NCI-H524 (cell line): ENCODE measurements at regions not wholly inside any gene's neighbourhood (a gene's known extent, or its start where the extent isn't known, plus 50 kb on each side); places are given as distances from the start of the nearest gene placed in this dataset.
"Not testable (repeated sequence)": the region's sequence is repeated elsewhere in the genome, so short reads cannot be mapped to it uniquely, and the experiment has no call there.

ENCODE experiments used
- DNase-seq, 2 experiments: peaks; one replicate each; lab custom pipeline; 2025; lab: John Stamatoyannopoulos, UW

- DNase-seq: no peak
These were observed 102.9 kb upstream of the ARMC3 start for GRCh38 chr10:22824984-22825383.

DNA sequence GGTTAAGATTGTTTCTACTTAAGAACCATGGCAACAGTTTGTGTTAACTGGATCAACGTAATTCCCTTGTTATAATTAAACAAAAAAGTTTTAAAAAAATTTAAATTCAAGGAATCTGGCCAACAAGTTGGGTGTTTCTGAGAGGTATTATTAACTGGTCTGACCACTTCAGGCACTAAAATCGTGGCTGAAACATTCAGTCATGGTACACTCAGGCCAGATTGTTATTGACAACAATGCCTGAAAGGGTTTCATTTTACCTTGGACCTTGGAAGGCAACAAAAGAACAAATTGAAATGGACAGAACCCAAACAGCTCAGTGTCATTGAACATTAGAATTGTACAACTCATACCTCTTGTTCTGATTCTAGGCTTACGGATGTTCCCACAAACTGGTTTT, 103.3 kb upstream of the ARMC3 start:
- no peak for DNase-seq

DNA sequence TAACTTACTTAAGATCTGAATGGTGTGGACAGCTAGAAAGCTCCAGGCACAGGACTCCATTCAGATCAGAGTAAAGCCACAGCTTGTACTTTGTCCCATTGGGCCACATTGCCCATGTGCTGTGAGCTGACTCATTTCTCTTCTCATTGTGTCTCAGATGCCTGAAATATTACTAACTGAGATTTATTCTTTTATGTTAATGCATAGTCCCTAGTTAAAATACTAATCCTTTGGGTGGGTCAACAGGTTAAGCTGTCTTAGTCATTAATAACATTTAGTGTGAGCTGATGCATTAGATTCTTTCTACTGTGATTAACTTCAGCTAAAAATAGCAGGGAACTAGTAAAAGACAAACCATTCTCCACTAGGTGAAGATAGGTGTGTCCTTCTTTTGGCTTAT, 104.7 kb upstream of the ARMC3 start:
- DNase-seq: no peak

- DNase-seq: not testable (repeated sequence)
These were observed 105.9 kb upstream of the ARMC3 start for GRCh38 chr10:22821921-22822320.

- peak; percentile 7 to 39 for DNase-seq
These were observed 106.4 kb upstream of the ARMC3 start for GRCh38 chr10:22821501-22821900.

DNA sequence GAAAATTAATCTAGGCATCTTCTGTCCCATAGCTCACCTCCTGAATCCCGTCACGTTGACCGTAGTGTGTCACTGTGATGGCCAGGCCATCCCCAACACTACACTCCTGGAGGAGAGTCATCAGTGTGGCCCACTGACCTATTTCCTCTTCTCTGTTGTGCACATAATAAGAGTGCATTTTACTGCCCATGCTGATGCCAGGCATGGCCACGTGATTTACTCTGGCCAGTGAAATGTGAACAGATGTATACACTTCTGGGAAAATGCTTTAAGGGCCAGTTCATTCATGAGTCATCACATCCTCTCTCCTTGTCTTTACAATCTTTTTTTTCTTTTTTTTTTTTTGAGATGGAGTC, 101.9 kb upstream of the PIP4K2A start:
- DNase-seq: peak in 1 of 2 experiments; percentile 0

DNA sequence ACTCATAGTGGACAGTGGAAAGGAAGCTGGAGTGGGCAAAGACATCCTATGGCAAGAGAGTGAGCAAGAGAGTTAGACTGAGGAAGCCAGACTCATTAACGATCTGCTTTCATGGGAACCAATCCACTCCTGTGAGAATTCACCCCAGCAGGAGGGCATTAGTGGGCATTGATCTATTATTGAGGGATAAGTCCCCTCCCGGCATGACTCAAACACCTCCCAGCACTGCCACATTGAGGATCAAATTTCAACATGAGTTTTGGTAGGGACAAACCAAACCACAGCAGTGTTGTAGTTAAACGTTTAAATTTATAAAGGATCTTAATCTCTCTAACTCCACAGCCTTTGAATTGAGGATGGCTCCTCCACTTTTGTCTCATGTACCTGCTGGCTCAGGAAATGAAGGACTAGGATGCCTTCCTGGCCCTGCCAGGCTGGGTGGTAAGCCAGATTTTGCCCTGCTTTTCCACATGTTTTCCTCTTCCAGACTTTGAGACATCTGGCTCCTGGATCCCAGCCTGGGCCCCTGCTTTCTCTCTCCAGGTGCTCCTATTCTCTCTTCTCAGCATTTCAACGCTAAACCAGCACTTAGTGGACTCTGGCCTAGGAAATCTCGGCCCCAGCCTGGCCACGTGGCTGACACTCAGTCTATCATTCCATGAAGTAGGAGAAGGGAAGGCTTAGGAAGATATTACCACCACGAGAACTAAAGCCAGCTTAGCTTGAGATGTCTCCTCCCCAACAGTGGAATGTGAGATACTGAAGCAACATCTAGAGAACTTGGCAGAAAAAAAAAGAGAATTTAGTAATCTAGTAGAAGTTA, 96.5 kb upstream of the PIP4K2A start:
- DNase-seq: peak in 1 of 2 experiments; percentile 15

DNA sequence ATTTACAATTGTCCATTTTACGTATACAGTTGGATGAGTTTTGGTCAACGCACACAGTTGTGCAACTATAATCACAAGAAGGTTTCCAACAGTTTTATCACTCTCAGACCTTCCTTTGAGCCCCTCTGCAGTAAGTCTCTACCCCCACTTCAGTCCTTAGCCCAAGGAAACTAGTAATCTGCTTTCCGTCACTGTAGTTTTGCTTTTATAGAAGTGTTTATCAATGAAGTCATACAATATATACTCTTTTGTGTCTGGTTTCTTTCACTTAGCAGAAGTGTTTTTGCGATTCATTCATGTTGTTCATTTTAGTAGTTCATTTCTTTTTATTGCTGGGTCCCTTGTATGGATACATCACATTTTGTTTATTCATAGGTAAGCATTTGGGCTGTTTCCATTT, 92.9 kb upstream of the PIP4K2A start:
- no peak for DNase-seq

GRCh38 chr10:22805304-22805703, 90.9 kb upstream of the PIP4K2A start:
- peak; percentile 63 to 89 for DNase-seq

GRCh38 chr10:22803261-22803885, 89.0 kb upstream of the PIP4K2A start:
- DNase-seq: no peak

DNA sequence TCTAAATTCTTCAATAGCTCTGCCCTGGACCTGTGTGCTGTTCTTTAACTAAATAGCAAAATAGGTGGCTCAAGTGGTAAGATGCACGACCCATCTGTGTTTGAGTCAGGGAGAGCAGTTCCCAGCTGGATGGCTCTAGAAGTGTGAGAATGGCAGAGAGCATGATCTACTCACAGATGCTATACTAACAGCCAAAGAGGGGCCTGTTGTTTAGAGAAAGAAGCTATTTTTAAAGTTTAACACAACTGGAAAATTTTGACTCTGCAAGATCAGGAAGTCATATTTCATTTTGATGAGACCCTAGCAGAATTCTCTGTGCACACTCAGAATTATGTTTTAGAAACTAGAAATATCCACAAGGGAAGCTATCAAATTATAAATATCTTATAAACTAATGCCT, 87.4 kb upstream of the PIP4K2A start:
- peak in 1 of 2 experiments; percentile 35 for DNase-seq

GRCh38 chr10:22797796-22798195, 83.4 kb upstream of the PIP4K2A start:
- not testable (repeated sequence) for DNase-seq

- no peak for DNase-seq
These were observed 81.2 kb upstream of the PIP4K2A start for GRCh38 chr10:22795546-22795945.

- DNase-seq: no peak
These were observed 77.8 kb upstream of the PIP4K2A start for GRCh38 chr10:22792161-22792560.

- DNase-seq: no peak
These were observed 77.3 kb upstream of the PIP4K2A start for GRCh38 chr10:22791665-22792064.

DNA sequence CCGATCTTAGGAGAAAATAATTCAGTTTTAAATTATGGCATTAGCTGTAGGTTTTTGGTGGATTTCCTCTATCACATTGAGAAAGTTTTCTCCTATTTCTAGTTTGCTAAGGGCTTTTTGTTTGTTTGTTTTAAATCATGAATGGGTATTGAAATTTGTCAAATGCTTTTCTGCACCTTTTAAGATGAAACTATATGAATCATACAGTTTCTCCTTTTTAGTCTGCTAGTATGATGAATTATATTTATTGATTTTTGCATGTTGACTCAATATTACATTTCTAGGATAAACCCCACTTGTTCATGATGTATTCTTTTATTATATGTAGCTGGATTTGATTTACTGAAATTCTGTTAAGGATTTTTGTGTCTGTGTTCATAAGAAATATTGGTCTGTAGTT, 70.3 kb upstream of the PIP4K2A start:
- DNase-seq: no peak

GRCh38 chr10:22783807-22784206, 69.4 kb upstream of the PIP4K2A start:
- no peak for DNase-seq

DNA sequence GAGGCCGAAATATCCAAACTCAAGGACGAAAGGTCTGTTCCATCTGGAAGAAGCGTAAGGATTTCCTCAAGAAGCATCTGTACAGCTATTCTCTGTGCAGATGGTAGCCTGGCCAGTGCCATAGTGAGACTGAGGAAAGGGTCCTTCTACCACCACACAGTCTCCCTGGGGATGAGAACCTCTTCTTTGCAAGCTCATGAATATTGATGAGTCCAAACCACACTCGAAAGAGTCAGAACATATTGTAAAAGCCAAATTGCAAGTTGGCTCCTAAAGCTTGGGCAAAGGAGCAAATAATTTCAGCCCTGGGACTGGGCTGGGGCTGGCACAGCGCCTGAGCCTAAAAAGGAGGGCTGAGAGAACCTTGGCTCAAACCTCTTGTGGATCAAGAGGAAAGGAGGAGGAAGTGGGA, 66.1 kb upstream of the PIP4K2A start:
- peak; percentile 74 to 93 for DNase-seq

DNA sequence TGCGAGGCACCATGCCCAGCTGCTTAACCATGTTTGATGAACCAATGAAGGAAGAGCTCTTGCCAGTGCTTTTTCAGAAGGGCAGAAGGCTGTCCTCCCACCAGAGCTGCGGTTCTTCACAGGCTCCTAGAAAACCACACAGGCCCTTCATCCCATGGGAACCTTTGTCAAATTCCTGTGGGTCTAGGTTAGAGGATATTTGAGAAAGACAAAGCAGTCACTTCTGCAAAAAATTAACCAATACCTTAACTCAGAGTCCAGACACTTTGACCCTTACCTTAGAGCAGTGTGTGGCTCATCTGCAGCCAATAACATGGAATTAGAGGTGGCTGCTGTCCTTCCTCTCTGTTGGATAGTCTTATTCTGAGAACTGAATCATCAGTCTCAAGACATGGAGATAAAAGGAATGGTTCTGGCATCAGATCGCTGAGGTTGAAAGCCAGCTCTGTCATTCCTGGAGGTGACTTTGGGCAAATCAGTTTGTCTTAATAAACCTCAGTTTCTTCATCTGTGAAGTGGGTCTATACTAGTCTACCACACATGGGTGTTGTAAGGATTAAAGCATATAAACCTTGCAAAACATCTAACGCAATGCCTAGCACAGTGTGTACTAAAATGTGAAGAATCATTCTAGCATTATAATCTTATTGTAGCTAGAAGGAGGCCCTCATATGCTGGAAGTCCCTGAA, 65.1 kb upstream of the PIP4K2A start:
- DNase-seq: no peak

GRCh38 chr10:22774102-22774501, 59.7 kb upstream of the PIP4K2A start:
- DNase-seq: no peak

DNA sequence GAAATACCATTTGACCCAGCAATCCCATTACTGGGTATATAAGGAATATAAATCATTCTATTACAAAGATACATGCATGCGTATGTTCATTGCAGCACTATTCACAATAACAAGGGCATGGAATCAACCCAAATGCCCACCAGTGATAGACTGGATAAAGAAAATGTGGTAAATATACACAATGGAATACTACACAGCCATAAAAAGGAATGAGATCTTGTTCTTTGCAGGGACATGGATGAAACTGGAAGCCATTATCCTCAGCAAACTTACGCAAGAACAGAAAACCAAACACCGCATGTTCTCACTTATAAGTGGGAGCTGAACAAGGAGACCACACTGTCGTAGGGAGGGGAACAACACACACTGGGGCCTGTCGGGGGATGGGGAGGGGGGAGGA, 57.3 kb upstream of the PIP4K2A start:
- DNase-seq: not testable (repeated sequence)

DNA sequence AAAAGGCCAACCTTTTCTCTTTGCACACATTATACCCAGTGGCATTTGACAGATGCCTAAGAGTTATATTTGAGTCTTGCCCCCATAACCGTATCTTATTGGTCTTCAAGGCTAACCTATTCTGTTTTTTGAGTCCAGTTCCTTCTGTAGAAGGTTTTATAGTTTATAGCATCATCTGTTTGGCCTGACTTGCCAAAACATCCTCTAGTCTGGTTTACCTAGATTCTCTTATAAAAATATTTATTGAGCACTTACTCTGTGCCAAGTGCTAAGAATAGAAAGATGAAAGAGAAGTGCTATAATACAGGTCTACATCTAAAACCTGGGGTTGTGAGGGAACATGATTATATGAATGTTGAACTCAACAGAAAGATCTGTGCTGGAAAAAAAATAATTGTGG, 55.9 kb upstream of the PIP4K2A start:
- DNase-seq: no peak

- DNase-seq: no peak
These were observed 53.5 kb upstream of the PIP4K2A start for GRCh38 chr10:22767859-22768258.
